Superior temporal gyrus (tissue), 1 donor: ENCODE measurements at regions not wholly inside any gene's neighbourhood (a gene's known extent, or its start where the extent isn't known, plus 50 kb on each side); places are given as distances from the start of the nearest gene placed in this dataset.
A peak's percentile ranks its signal among the peaks of the same experiment; 100 is the strongest.

Experiments used
- DNase-seq: peaks from one replicate; pipeline ENCODE4 v3.0.0-alpha.2; 2016; ENCODE audit errors: extremely low spot score

GRCh38 chr3:75985432-75985831, 200.1 kb upstream of the ZNF717 start:
- DNase-seq = no peak

GRCh38 chr3:76010252-76010651, 224.9 kb upstream of the ZNF717 start:
- DNase-seq = no peak

GRCh38 chr3:76011121-76011520, 225.8 kb upstream of the ZNF717 start:
- DNase-seq = no peak

GRCh38 chr3:76015496-76015895, 230.1 kb upstream of the ZNF717 start:
- DNase-seq = no peak

- DNase-seq = no peak
Observed at GRCh38 chr3:76016111-76016510, 230.8 kb upstream of the ZNF717 start.

GRCh38 chr3:76016769-76017439, 231.6 kb upstream of the ZNF717 start:
- DNase-seq = no peak

- DNase-seq = no peak
Observed at GRCh38 chr3:76021376-76021775, 236.0 kb upstream of the ZNF717 start.

- DNase-seq = peak; percentile 39
Observed at GRCh38 chr3:76024640-76025039, 239.3 kb upstream of the ZNF717 start.

GRCh38 chr3:76025561-76025960, 240.2 kb upstream of the ZNF717 start:
- no peak for DNase-seq

- no peak for DNase-seq
Observed at GRCh38 chr3:76026379-76026778, 241.0 kb upstream of the ZNF717 start.

GRCh38 chr3:76028774-76029173, 243.4 kb upstream of the ZNF717 start:
- DNase-seq = no peak

- DNase-seq = no peak
Observed at GRCh38 chr3:76034649-76035048, 249.3 kb upstream of the ZNF717 start.

GRCh38 chr3:76035117-76035516, 249.8 kb upstream of the ZNF717 start:
- no peak for DNase-seq

GRCh38 chr3:76038949-76039348, 253.6 kb upstream of the ZNF717 start:
- DNase-seq = no peak

GRCh38 chr3:76039431-76039830, 254.1 kb upstream of the ZNF717 start:
- DNase-seq = no peak

GRCh38 chr3:76040946-76041345, 255.6 kb upstream of the ZNF717 start:
- DNase-seq = no peak

- DNase-seq = no peak
Observed at GRCh38 chr3:76043746-76044145, 258.4 kb upstream of the ZNF717 start.

- DNase-seq = peak; percentile 60
Observed at GRCh38 chr3:76044601-76045600, 259.6 kb upstream of the ZNF717 start.

GRCh38 chr3:76047368-76047767, 262.0 kb upstream of the ZNF717 start:
- DNase-seq = no peak

GRCh38 chr3:76049776-76050175, 264.4 kb upstream of the ZNF717 start:
- no peak for DNase-seq

- DNase-seq = no peak
Observed at GRCh38 chr3:76051145-76051544, 265.8 kb upstream of the ZNF717 start.

GRCh38 chr3:76054404-76054803, 269.1 kb upstream of the ZNF717 start:
- no peak for DNase-seq

- DNase-seq = no peak
Observed at GRCh38 chr3:76061654-76062053, 276.3 kb upstream of the ZNF717 start.
